GM23248 (cell line): ENCODE measurements at regions not wholly inside any gene's neighbourhood (a gene's known extent, or its start where the extent isn't known, plus 50 kb on each side); places are given as distances from the start of the nearest gene placed in this dataset.
A peak's percentile ranks its signal among the peaks of the same experiment; 100 is the strongest.

Experiments used
- DNase-seq: peaks from one replicate; pipeline ENCODE4 v3.0.0-alpha.2; 2015
- H2AFZ ChIP-seq: fragments of 200-600 bp; sonication (generic); 2 replicates; pipeline ENCODE4 v1.6.1; 2016; ENCODE audit warnings: antibody characterized with exemption
- H3F3A ChIP-seq: fragments of 200-600 bp; sonication (generic); 2 replicates; pipeline ENCODE4 v1.6.1; 2016; ENCODE audit warnings: mild to moderate bottlenecking, antibody characterized with exemption, mixed run types; ENCODE audit not compliant: insufficient read depth
- H3K27ac ChIP-seq: fragments of 200-600 bp; sonication (generic); 2 replicates; pipeline ENCODE4 v1.5.1; 2016; ENCODE audit warnings: mild to moderate bottlenecking
- H3K27me3 ChIP-seq: fragments of 200-600 bp; sonication (generic); replicated peaks from 2 replicates; pipeline ENCODE4 v1.6.1; 2016; ENCODE audit warnings: mild to moderate bottlenecking; ENCODE audit not compliant: insufficient read depth
- H3K36me3 ChIP-seq: fragments of 200-600 bp; sonication (generic); 2 replicates; pipeline ENCODE4 v1.6.1; 2016; ENCODE audit warnings: low read depth, mild to moderate bottlenecking
- H3K4me1 ChIP-seq: fragments of 200-600 bp; sonication (generic); 2 replicates; pipeline ENCODE4 v1.6.1; 2016; ENCODE audit warnings: mild to moderate bottlenecking; ENCODE audit not compliant: insufficient read depth
- H3K4me2 ChIP-seq: fragments of 200-600 bp; sonication (generic); one replicate; pipeline ENCODE4 v1.6.1; 2016; ENCODE audit warnings: mild to moderate bottlenecking; ENCODE audit not compliant: unreplicated experiment
- H3K4me3 ChIP-seq: fragments of 200-600 bp; sonication (generic); 2 replicates; pipeline ENCODE4 v1.5.1; 2016; ENCODE audit warnings: mild to moderate bottlenecking
- H3K79me2 ChIP-seq: fragments of 200-600 bp; sonication (generic); 2 replicates; pipeline ENCODE4 v1.6.1; 2016; ENCODE audit warnings: mild to moderate bottlenecking; ENCODE audit not compliant: insufficient read depth
- H3K9ac ChIP-seq: fragments of 200-600 bp; sonication (generic); 2 replicates; pipeline ENCODE4 v1.6.1; 2016; ENCODE audit warnings: mild to moderate bottlenecking
- H3K9me2 ChIP-seq: fragments of 200-600 bp; sonication (generic); 2 replicates; pipeline ENCODE4 v1.6.1; 2016; ENCODE audit warnings: mixed run types, mild to moderate bottlenecking, moderate library complexity; ENCODE audit not compliant: insufficient read depth
- H3K9me3 ChIP-seq: fragments of 200-600 bp; sonication (generic); one replicate; pipeline ENCODE4 v1.6.1; 2017; ENCODE audit warnings: low read depth
- H4K20me1 ChIP-seq: fragments of 200-600 bp; sonication (generic); 2 replicates; pipeline ENCODE4 v1.6.0; 2016; ENCODE audit not compliant: insufficient read depth
- EZH2 ChIP-seq: fragments of 200-600 bp; sonication (generic); IDR thresholded peaks from 2 replicates; pipeline ENCODE4 v1.6.1; 2018; ENCODE audit warnings: antibody characterized with exemption, mild to moderate bottlenecking; ENCODE audit not compliant: insufficient read depth, poor library complexity, severe bottlenecking
- EZH2phosphoT487 ChIP-seq: fragments of 200-600 bp; sonication (generic); IDR thresholded peaks from 2 replicates; pipeline ENCODE4 v1.6.1; 2018; ENCODE audit warnings: antibody characterized with exemption, moderate library complexity, mild to moderate bottlenecking, low read depth; ENCODE audit not compliant: insufficient read depth
- WGBS, 2 experiments: methylation state at CpG; one replicate each; pipeline ENCODE4 v1.1.6; 2015 to 2017; ENCODE audit warnings: low lambda C conversion rate in 2 of 2, low coverage in 1 of 2; ENCODE audit errors: missing lambda C conversion rate in 2 of 2; 5-methylcytosine and 5-hydroxymethylcytosine counted together
- in situ Hi-C: fragments of 300-500 bp; cut with MboI; formaldehyde crosslinking; loops from 2 replicates; pipeline ENCODE4 v1.15.0; 2020

GRCh38 chr5:32510860-32511259, 66.3 kb upstream of the ZFR start:
- no peak overlapping the region for H2AFZ ChIP-seq
- in situ Hi-C loops: no loop called here
- no peak overlapping the region for H3K9ac ChIP-seq
- no peaks in the 10 kb centered on the region for H3K9me3 ChIP-seq
- H3K4me1 ChIP-seq: peaks cover 34% of the 10 kb centered on the region
- no peaks in the 10 kb centered on the region for H3K36me3 ChIP-seq
- no peak overlapping the region for H3K4me2 ChIP-seq
- 0% methylated on average over 1 of the region's 1 CpG for WGBS, 2 experiments
- peaks cover 36% of the 10 kb centered on the region for H3F3A ChIP-seq
- H3K27ac ChIP-seq: no peak overlapping the region
- H3K79me2 ChIP-seq: no peaks in the 10 kb centered on the region
- no peak overlapping the region for H3K4me3 ChIP-seq
- DNase-seq: no peak
- TF ChIP-seq EZH2phosphoT487 (no peak), EZH2 (no peak)
- H4K20me1 ChIP-seq: no peaks in the 10 kb centered on the region
- H3K27me3 ChIP-seq: no peaks in the 10 kb centered on the region
- no peaks in the 10 kb centered on the region for H3K9me2 ChIP-seq

- H3K4me3 ChIP-seq: no peak overlapping the region
- no peaks in the 10 kb centered on the region for H3K9me2 ChIP-seq
- peak; percentile 64 for DNase-seq
- in situ Hi-C loops: no loop called here
- no peaks in the 10 kb centered on the region for H3K27me3 ChIP-seq
- H3K4me1 ChIP-seq: peaks cover 51% of the 10 kb centered on the region
- H3F3A ChIP-seq: peaks cover 54% of the 10 kb centered on the region
- H3K36me3 ChIP-seq: no peaks in the 10 kb centered on the region
- H3K4me2 ChIP-seq: peak overlapping the region; percentile 25
- WGBS, 2 experiments: 52 to 60% methylated on average over 8 of the region's 8 CpGs
- H3K9me3 ChIP-seq: no peaks in the 10 kb centered on the region
- H3K27ac ChIP-seq: peak overlapping the region; percentile 80
- no peak overlapping the region for H2AFZ ChIP-seq
- H3K79me2 ChIP-seq: no peaks in the 10 kb centered on the region
- no peaks in the 10 kb centered on the region for H4K20me1 ChIP-seq
- peak overlapping the region; percentile 7; the same call in 1 of the 2 replicates for H3K9ac ChIP-seq
- no peak for TF ChIP-seq EZH2phosphoT487
- no peak for TF ChIP-seq EZH2
Measured at GRCh38 chr5:32508806-32509805, 64.6 kb upstream of the ZFR start.

GRCh38 chr5:32507738-32508434, 63.3 kb upstream of the ZFR start:
- H3K27ac ChIP-seq: peak overlapping the region; percentile 80
- no peaks in the 10 kb centered on the region for H3K9me2 ChIP-seq
- no peaks in the 10 kb centered on the region for H3K27me3 ChIP-seq
- 1 to 2% methylated on average over 7 of the region's 7 CpGs for WGBS, 2 experiments
- no peaks in the 10 kb centered on the region for H3K9me3 ChIP-seq
- H3K79me2 ChIP-seq: no peaks in the 10 kb centered on the region
- H3K4me2 ChIP-seq: peak overlapping the region; percentile 71
- no peaks in the 10 kb centered on the region for H4K20me1 ChIP-seq
- H3K9ac ChIP-seq: peak overlapping the region; percentile 58
- H3F3A ChIP-seq: peaks cover 58% of the 10 kb centered on the region
- peak; percentile 95 for DNase-seq
- in situ Hi-C loops: no loop called here
- peak overlapping the region; percentile 47 for H3K4me3 ChIP-seq
- H2AFZ ChIP-seq: no peak overlapping the region
- peaks cover 51% of the 10 kb centered on the region for H3K4me1 ChIP-seq
- TF ChIP-seq EZH2 (no peak), EZH2phosphoT487 (no peak)
- no peaks in the 10 kb centered on the region for H3K36me3 ChIP-seq

- peak overlapping the region; percentile 85 for H3K4me2 ChIP-seq
- no peaks in the 10 kb centered on the region for H3K9me2 ChIP-seq
- H3K27ac ChIP-seq: peak overlapping the region; percentile 80
- no peaks in the 10 kb centered on the region for H3K79me2 ChIP-seq
- no peaks in the 10 kb centered on the region for H4K20me1 ChIP-seq
- H3K9me3 ChIP-seq: no peaks in the 10 kb centered on the region
- no peaks in the 10 kb centered on the region for H3K27me3 ChIP-seq
- H3K36me3 ChIP-seq: no peaks in the 10 kb centered on the region
- DNase-seq: peak; percentile 94
- H3K4me1 ChIP-seq: peaks cover 51% of the 10 kb centered on the region
- no peak overlapping the region for H3K4me3 ChIP-seq
- no peak for TF ChIP-seq EZH2
- TF ChIP-seq EZH2phosphoT487: no peak
- H3K9ac ChIP-seq: no peak overlapping the region
- peaks cover 58% of the 10 kb centered on the region for H3F3A ChIP-seq
- no peak overlapping the region for H2AFZ ChIP-seq
- in situ Hi-C loops: no loop called here
- WGBS, 2 experiments: 0% methylated on average over 1 of the region's 1 CpG
Measured at GRCh38 chr5:32506799-32507198, 62.3 kb upstream of the ZFR start.
